Testis (tissue), 2 donors: ENCODE measurements at regions not wholly inside any gene's neighbourhood (a gene's known extent, or its start where the extent isn't known, plus 50 kb on each side); places are given as distances from the start of the nearest gene placed in this dataset.

Experiments used
- POLR2A ChIP-seq: fragments of 450-650 bp; IDR thresholded peaks from one replicate; pipeline ENCODE4 v1.6.1; 2017; ENCODE audit warnings: antibody characterized with exemption, mild to moderate bottlenecking, moderate library complexity
- TF ChIP-seq, protein P1 (sequence below), 3 experiments: fragments of 450-650 bp in 2 of 3; fragments of 200-600 bp in 1 of 3; sonication (generic) in 1 of 3; IDR thresholded peaks; one replicate each; pipeline ENCODE4 v1.5.1; 2016 to 2019; ENCODE audit warnings: antibody characterized with exemption in 3 of 3, mild to moderate bottlenecking in 2 of 3, moderate library complexity in 1 of 3

DNA sequence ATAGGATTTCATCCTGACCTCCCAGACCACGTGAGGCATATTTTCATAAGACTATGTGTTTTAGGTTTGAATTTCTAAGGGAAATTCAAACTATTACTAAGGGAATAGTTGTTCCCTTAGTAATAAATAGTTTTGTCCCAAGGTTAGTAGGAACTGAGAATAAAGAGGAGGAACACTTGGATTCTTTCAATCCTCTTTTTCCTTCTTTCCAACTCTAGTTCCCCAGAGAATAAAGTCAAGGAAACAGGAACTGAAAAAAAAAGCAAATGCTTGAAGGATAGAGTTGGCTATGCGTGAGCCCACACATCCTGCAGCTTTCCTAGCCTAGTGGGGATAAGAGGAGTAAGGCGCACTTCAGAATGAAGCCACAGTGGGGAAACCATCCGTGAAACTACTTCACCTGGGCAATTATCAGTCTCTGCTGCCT lies 312.1 kb upstream of the TGFBR2 start:
- TF ChIP-seq, protein P1, sequence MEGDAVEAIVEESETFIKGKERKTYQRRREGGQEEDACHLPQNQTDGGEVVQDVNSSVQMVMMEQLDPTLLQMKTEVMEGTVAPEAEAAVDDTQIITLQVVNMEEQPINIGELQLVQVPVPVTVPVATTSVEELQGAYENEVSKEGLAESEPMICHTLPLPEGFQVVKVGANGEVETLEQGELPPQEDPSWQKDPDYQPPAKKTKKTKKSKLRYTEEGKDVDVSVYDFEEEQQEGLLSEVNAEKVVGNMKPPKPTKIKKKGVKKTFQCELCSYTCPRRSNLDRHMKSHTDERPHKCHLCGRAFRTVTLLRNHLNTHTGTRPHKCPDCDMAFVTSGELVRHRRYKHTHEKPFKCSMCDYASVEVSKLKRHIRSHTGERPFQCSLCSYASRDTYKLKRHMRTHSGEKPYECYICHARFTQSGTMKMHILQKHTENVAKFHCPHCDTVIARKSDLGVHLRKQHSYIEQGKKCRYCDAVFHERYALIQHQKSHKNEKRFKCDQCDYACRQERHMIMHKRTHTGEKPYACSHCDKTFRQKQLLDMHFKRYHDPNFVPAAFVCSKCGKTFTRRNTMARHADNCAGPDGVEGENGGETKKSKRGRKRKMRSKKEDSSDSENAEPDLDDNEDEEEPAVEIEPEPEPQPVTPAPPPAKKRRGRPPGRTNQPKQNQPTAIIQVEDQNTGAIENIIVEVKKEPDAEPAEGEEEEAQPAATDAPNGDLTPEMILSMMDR (IDR thresholded peaks at IDR 0.05) = no peak
- TF ChIP-seq POLR2A = no peak
